GM12865 (cell line): ENCODE measurements at regions not wholly inside any gene's neighbourhood (a gene's known extent, or its start where the extent isn't known, plus 50 kb on each side); places are given as distances from the start of the nearest gene placed in this dataset.

Experiments
- DNase-seq: peaks from one replicate; pipeline ENCODE4 v3.0.0; 2010; ENCODE audit warnings: low read depth
- H3K4me3 ChIP-seq: 2 replicates; pipeline ENCODE4 v1.5.1; 2011; ENCODE audit warnings: mild to moderate bottlenecking, low read depth, low read length, control low read depth
- CTCF ChIP-seq: IDR thresholded peaks from 2 replicates; pipeline ENCODE4 v1.5.1; 2011; ENCODE audit warnings: low read length, control low read depth, low read depth, inconsistent platforms; ENCODE audit not compliant: insufficient read depth; ENCODE audit errors: missing control alignments

- no peak overlapping the region for H3K4me3 ChIP-seq
- TF ChIP-seq CTCF, result no peak
- DNase-seq, result no peak
Measured at GRCh38 chr13:50476577-50477285, 366.8 kb downstream of the DLEU7 start.

- no peak for DNase-seq
Measured at GRCh38 chr13:50481936-50482335, 361.6 kb downstream of the DLEU7 start.

GRCh38 chr13:50483416-50483815, 360.1 kb downstream of the DLEU7 start:
- TF ChIP-seq CTCF, result no peak
- no peak overlapping the region for H3K4me3 ChIP-seq

More at GRCh38 chr13:50481936-50482335, 361.6 kb downstream of the DLEU7 start:
- TF ChIP-seq CTCF, result no peak
- no peak overlapping the region for H3K4me3 ChIP-seq

GRCh38 chr13:50484472-50485113, 358.9 kb downstream of the DLEU7 start:
- no peak for TF ChIP-seq CTCF
- no peak for DNase-seq
- H3K4me3 ChIP-seq, result no peak overlapping the region

More at GRCh38 chr13:50483416-50483815, 360.1 kb downstream of the DLEU7 start:
- no peak for DNase-seq

GRCh38 chr13:50485979-50486935, 357.2 kb downstream of the DLEU7 start:
- TF ChIP-seq CTCF, result no peak
- DNase-seq, result no peak
- H3K4me3 ChIP-seq, result no peak overlapping the region

GRCh38 chr13:50493683-50494082, 349.8 kb downstream of the DLEU7 start:
- H3K4me3 ChIP-seq, result no peak overlapping the region
- no peak for DNase-seq
- no peak for TF ChIP-seq CTCF
